ENCODE measurements at regions not wholly inside any gene's neighbourhood (a gene's known extent, or its start where the extent isn't known, plus 50 kb on each side); places are given as distances from the start of the nearest gene placed in this dataset.
"Not testable (repeated sequence)": the region's sequence is repeated elsewhere in the genome, so short reads cannot be mapped to it uniquely, and the experiment has no call there.

DNA sequence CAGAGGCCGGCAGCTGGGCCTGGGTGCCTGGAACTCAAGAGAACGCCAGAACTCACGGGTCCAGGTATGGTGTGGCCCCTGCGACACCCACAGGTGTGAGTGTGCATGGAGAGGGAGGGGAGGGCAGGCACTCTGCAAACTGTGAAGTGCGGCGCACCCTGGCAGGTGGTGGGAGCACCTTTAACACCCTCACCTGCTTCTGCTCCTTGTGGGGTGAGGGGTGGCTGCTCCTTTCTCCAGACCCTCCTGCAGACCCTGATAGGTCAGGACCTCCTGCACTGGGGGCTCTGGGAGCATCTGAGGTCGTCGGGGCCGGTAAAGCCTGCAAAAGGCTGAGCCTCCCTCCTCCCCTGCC, 324.7 kb upstream of the SFSWAP start:
- no peaks in the 10 kb centered on the region for H3K27me3 ChIP-seq

DNA sequence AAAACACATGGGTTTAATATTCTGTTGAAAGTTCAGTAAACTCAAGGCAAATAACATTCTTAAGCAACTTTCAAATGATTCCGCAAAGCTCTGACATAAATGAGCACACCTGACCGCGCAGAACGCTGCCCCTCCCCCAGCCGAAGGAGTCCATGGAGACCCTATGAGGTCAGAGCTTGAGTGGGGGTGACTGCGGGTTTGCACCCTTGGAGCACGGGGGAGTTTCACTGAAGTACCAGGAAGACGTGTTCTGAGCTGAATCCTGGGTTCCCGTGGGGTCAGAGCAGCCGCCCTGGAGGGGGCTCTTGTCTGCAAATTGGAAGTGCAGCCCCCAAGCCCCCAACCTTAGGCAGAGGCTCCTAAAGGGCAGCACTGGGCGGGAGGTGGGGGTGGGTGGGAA, 324.1 kb upstream of the SFSWAP start:
- H3K27ac ChIP-seq, result no peak overlapping the region
- no peak for TF ChIP-seq POLR2A (IDR thresholded peaks at IDR 0.05)
- TF ChIP-seq, protein P1, sequence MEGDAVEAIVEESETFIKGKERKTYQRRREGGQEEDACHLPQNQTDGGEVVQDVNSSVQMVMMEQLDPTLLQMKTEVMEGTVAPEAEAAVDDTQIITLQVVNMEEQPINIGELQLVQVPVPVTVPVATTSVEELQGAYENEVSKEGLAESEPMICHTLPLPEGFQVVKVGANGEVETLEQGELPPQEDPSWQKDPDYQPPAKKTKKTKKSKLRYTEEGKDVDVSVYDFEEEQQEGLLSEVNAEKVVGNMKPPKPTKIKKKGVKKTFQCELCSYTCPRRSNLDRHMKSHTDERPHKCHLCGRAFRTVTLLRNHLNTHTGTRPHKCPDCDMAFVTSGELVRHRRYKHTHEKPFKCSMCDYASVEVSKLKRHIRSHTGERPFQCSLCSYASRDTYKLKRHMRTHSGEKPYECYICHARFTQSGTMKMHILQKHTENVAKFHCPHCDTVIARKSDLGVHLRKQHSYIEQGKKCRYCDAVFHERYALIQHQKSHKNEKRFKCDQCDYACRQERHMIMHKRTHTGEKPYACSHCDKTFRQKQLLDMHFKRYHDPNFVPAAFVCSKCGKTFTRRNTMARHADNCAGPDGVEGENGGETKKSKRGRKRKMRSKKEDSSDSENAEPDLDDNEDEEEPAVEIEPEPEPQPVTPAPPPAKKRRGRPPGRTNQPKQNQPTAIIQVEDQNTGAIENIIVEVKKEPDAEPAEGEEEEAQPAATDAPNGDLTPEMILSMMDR (IDR thresholded peaks at IDR 0.05), result no peak
- no peaks in the 10 kb centered on the region for H3K9me3 ChIP-seq
- no peaks in the 10 kb centered on the region for H3K36me3 ChIP-seq
- DNase-seq, result no peak
- no peak overlapping the region for H3K4me3 ChIP-seq
- H3K4me1 ChIP-seq, result no peaks in the 10 kb centered on the region
- no peaks in the 10 kb centered on the region for H3K27me3 ChIP-seq

More for the DNA sequence above, 324.7 kb upstream of the SFSWAP start:
- H3K27ac ChIP-seq, result no peak overlapping the region
- H3K4me3 ChIP-seq, result no peak overlapping the region
- DNase-seq, result no peak
- H3K4me1 ChIP-seq, result no peaks in the 10 kb centered on the region
- no peaks in the 10 kb centered on the region for H3K36me3 ChIP-seq
- TF ChIP-seq POLR2A (IDR thresholded peaks at IDR 0.05), result no peak
- TF ChIP-seq, protein P1 (IDR thresholded peaks at IDR 0.05), result no peak
- H3K9me3 ChIP-seq, result no peaks in the 10 kb centered on the region

DNA sequence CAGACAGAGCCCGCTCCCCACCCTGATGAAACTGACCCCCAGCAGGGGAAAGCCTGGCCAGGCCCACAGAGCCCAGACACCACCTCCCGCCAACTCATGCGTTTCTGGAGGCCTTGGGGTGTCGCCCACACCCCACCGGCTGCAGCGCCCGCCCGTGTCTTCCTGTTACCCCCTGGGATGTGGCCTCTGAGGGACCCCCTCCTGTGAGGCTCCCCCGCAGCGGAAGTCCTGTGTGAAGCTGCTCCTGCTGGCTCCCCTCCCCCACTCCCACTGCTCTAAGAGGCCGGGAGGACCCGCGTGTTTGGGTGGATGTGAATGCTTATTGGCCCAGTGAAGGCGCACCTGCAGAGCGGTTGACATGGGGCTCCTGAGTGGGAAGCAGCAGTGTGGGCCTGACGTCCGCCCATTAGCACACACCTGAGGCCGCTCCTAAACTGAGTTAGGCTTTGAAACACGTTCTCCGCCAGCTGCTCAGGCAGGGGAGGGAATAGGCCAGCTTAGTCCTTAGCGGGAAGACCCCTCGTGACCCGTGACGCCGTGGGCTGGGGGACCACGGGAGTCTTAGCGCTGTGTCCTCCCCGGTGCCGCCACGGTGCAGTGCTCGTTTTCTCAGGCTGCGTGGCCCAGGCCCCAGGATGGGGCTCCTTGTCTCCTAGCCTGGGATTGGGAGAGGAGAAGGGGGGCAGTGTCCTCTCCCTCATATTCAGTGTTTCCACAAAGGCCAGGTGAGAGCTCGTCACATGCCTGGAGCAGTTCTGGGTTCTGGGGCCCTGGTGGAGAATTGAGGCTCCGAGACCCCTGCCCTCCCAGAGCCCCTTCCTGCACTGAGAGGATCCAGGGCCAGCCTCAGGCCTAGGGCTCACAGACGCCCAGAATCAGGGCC, 323.4 kb upstream of the SFSWAP start:
- Histone ChIP-seq H3K4me3 (no peak overlapping the region), H3K36me3 (no peaks in the 10 kb centered on the region), H3K27ac (no peak overlapping the region), H3K4me1 (no peaks in the 10 kb centered on the region), H3K27me3 (no peaks in the 10 kb centered on the region), H3K9me3 (no peaks in the 10 kb centered on the region)
- no peak for DNase-seq
- TF ChIP-seq, protein P1 (IDR thresholded peaks at IDR 0.05), result no peak
- TF ChIP-seq POLR2A (IDR thresholded peaks at IDR 0.05), result no peak

DNA sequence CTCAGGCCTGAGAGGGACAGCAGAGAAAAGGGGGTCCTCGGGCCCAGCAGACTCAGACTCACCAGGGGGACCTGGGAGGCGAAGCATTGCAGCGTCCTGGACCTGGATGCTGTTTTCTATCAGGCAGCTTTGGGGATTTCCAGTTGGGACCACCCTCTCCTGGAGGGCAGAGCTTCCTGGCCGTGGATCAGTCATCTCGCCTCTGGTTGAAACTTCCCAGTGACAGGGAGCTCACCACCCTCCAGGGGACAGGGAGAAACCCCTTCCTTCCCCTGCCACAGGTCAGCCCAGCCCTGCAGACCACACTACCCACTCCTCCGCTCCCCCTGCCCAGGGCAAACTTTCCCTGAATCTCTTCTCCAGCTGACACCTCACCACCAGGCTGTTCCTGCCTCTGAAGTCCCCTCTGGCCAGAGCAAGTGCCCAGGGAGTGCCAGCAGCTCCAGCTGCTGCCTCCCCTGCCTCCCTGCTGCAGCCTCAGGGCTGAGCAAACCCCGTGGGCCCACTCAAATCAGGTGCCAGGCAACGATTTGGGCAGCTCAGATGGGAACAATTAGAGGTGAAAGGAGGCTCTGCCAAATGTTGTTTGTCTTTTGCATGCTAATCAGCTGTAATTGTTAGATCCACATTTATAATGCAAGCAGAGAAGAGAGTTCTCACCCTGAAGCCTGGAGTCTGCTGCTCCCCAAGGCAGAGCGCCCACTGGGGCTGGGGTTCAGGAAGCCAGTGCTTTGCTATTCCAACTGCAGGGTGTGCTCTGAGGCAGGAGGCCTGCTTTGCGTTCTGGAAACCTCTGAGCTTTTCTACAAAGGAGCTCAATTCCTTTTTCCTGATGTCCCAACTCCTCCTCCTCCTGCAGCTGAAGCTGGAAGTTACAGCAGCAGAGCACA, 322.5 kb upstream of the SFSWAP start:
- H3K4me3 ChIP-seq, H3K4me1 ChIP-seq, H3K27ac ChIP-seq, H3K36me3 ChIP-seq, DNase-seq, H3K9me3 ChIP-seq, H3K27me3 ChIP-seq: not testable (repeated sequence)

DNA sequence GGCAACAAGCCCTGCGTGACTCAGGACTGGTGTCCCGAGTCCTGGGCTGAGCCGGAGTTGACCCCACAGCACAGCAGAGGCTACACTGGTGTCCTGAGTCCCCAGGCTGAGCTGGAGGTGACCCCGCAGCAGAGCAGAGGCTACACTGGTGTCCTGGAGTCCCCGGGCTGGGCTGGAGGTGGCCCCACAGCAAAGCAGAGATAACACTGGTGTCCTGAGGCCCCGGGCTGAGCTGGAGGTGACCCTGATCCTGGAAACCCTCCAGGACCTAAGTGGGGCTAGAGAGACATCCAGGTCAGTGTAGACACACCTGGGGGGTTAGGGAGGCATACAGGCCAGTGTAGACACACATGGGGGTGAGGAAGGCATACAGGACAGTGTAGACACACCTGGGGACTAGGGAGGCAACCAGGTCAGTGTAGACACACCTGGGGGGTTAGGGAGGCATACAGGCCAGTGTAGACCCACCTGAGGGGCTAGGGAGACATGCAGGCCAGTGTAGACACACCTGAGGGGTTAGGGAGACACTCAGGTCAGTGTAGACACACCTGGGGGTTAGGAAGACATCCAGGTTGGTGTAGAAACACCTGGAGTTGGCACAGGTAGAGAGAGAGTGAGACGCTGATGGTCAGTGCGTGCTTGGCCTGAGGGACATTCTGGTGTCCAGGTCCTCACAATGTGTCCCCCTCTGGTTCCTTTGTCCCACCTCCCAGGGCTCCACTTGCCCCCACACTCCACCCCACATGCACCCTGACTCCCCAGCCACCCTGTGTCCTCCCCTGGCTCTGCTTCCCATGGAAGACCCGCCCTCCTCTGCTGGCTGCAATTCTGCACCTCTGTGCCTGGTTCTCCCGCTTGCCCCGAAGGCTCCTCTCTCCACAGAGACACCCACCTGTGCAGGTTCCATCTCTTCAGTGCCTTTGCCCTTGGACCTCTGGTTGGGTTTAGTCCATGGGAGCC, 321.6 kb upstream of the SFSWAP start:
- H3K4me3 ChIP-seq, result no peak overlapping the region
- H3K27ac ChIP-seq, result no peak overlapping the region
- TF ChIP-seq, protein P1 (IDR thresholded peaks at IDR 0.05), result no peak
- TF ChIP-seq POLR2A (IDR thresholded peaks at IDR 0.05), result no peak
- DNase-seq, result no peak
- H3K9me3 ChIP-seq, result no peaks in the 10 kb centered on the region
- H3K27me3 ChIP-seq, result no peaks in the 10 kb centered on the region
- H3K4me1 ChIP-seq, result no peaks in the 10 kb centered on the region
- no peaks in the 10 kb centered on the region for H3K36me3 ChIP-seq
